ENCODE measurements at regions not wholly inside any gene's neighbourhood (a gene's known extent, or its start where the extent isn't known, plus 50 kb on each side); places are given as distances from the start of the nearest gene placed in this dataset.

- Mint-ChIP-seq H3K27me3 (ENCODE audit: unreplicated experiment) (no peaks in the 10 kb centered on the region), H3K4me3 (ENCODE audit: low read depth, unreplicated experiment) (no peak overlapping the region)
- CTCF ChIA-PET, result no interaction called here
These were observed 88.7 kb downstream of the NR1D2 start for GRCh38 chr3:24033818-24034217.

GRCh38 chr3:24034464-24034863, 89.4 kb downstream of the NR1D2 start:
- Mint-ChIP-seq H3K4me3 (ENCODE audit: low read depth, unreplicated experiment) (no peak overlapping the region), H3K36me3 (ENCODE audit: insufficient read depth, unreplicated experiment) (no peaks in the 10 kb centered on the region)
- DNase-seq, result no peak

More at GRCh38 chr3:24033818-24034217, 88.7 kb downstream of the NR1D2 start:
- no peak for DNase-seq
- H3K27ac Mint-ChIP-seq (ENCODE audit: unreplicated experiment), result no peak overlapping the region
- H3K9me3 Mint-ChIP-seq (ENCODE audit: low read depth, unreplicated experiment), result no peaks in the 10 kb centered on the region
- no peaks in the 10 kb centered on the region for H3K4me1 Mint-ChIP-seq (ENCODE audit: low read depth, unreplicated experiment)
- H3K36me3 Mint-ChIP-seq (ENCODE audit: insufficient read depth, unreplicated experiment), result no peaks in the 10 kb centered on the region
- intact Hi-C loops (cut with micrococcal nuclease; ENCODE audit: unreplicated experiment), result no loop called here
- no peak for TF ChIP-seq CTCF (IDR thresholded peaks at IDR 0.05; ENCODE audit: unreplicated experiment)
- no TSS peak for BruUV-seq (replicated peaks)

GRCh38 chr3:24037971-24038370, 92.9 kb downstream of the NR1D2 start:
- Mint-ChIP-seq H3K27ac (ENCODE audit: unreplicated experiment) (no peak overlapping the region), H3K4me3 (ENCODE audit: low read depth, unreplicated experiment) (no peak overlapping the region), H3K27me3 (ENCODE audit: unreplicated experiment) (no peaks in the 10 kb centered on the region), H3K4me1 (ENCODE audit: low read depth, unreplicated experiment) (no peaks in the 10 kb centered on the region), H3K9me3 (ENCODE audit: low read depth, unreplicated experiment) (no peaks in the 10 kb centered on the region), H3K36me3 (ENCODE audit: insufficient read depth, unreplicated experiment) (no peaks in the 10 kb centered on the region)
- BruUV-seq (replicated peaks), result no TSS peak
- TF ChIP-seq CTCF (IDR thresholded peaks at IDR 0.05; ENCODE audit: unreplicated experiment), result no peak
- intact Hi-C loops (cut with micrococcal nuclease; ENCODE audit: unreplicated experiment), result no loop called here
- DNase-seq, result no peak
- CTCF ChIA-PET, result interaction anchor here (0.9 kb wide), 1 partner anchor 11 kb away, joined by 3 read pairs; no protein-coding TSS in a partner anchor

More at GRCh38 chr3:24034464-24034863, 89.4 kb downstream of the NR1D2 start:
- no TSS peak for BruUV-seq (replicated peaks)
- Mint-ChIP-seq H3K27me3 (ENCODE audit: unreplicated experiment) (no peaks in the 10 kb centered on the region), H3K4me1 (ENCODE audit: low read depth, unreplicated experiment) (no peaks in the 10 kb centered on the region), H3K27ac (ENCODE audit: unreplicated experiment) (no peak overlapping the region), H3K9me3 (ENCODE audit: low read depth, unreplicated experiment) (no peaks in the 10 kb centered on the region)
- intact Hi-C loops (cut with micrococcal nuclease; ENCODE audit: unreplicated experiment), result no loop called here
- CTCF ChIA-PET, result interaction anchor here (0.7 kb wide), 2 partner anchors 106 to 195 kb away, joined by 3 read pairs; no protein-coding TSS in a partner anchor
- TF ChIP-seq CTCF (IDR thresholded peaks at IDR 0.05; ENCODE audit: unreplicated experiment), result no peak

DNA sequence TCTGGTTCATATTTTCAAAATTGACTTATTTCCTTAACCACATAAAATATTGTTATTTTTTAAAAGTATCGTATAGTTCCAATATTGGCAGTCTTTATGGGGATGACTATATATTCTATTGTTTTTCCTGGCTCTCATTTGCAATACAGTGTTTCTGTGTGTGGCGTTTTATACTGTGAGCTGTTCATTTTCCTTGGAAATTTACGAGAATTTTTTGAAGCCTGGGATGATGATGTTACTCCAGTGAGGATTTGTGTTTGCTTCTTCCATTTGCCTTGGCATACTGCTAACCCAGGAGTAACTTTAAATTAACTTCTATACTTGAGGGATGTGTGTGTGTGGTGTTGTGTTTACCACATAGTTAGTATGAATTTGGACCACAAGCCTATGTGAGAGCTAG, 95.2 kb downstream of the NR1D2 start:
- no peak overlapping the region for H3K4me3 Mint-ChIP-seq (ENCODE audit: low read depth, unreplicated experiment)
- H3K27me3 Mint-ChIP-seq (ENCODE audit: unreplicated experiment), result no peaks in the 10 kb centered on the region
- no TSS peak for BruUV-seq (replicated peaks)
- H3K36me3 Mint-ChIP-seq (ENCODE audit: insufficient read depth, unreplicated experiment), result no peaks in the 10 kb centered on the region
- H3K9me3 Mint-ChIP-seq (ENCODE audit: low read depth, unreplicated experiment), result no peaks in the 10 kb centered on the region
- CTCF ChIA-PET, result interaction anchor here (0.7 kb wide), 1 partner anchor 484 kb away, joined by 3 read pairs; no protein-coding TSS in a partner anchor
- no peak for DNase-seq
- no peak for TF ChIP-seq CTCF (IDR thresholded peaks at IDR 0.05; ENCODE audit: unreplicated experiment)
- no peak overlapping the region for H3K27ac Mint-ChIP-seq (ENCODE audit: unreplicated experiment)
- H3K4me1 Mint-ChIP-seq (ENCODE audit: low read depth, unreplicated experiment), result no peaks in the 10 kb centered on the region
- intact Hi-C loops (cut with micrococcal nuclease; ENCODE audit: unreplicated experiment), result no loop called here
